HG03060 (cell line): ENCODE measurements at regions not wholly inside any gene's neighbourhood (a gene's known extent, or its start where the extent isn't known, plus 50 kb on each side); places are given as distances from the start of the nearest gene placed in this dataset.

Experiments
- ATAC-seq: cut with Tn5 transposase; IDR thresholded peaks from one replicate; pipeline ENCODE4 v1.9.1; 2021; ENCODE audit warnings: low read depth, moderate number of reproducible peaks; ENCODE audit not compliant: unreplicated experiment

DNA sequence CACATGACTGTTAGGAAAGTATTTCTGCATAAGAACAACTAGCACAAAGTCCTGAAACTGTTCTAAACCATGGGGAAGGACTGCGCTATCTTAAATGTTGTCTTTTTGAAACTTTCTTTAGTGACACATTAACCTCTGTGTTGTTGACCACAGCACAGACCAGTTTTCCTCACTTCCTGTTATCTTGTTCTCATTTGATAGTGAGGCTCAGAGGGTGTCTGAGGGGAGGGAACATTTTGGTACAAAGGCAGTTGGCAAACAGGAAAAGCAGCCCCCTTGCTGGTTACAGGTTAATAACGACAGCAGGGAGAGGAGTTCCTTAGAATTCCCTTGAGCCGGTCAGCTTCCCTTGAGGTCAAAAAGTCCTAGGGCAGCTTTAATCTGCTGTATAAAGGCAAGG lies 143.5 kb upstream of the BMP2 start:
- peak; percentile 99 for ATAC-seq

DNA sequence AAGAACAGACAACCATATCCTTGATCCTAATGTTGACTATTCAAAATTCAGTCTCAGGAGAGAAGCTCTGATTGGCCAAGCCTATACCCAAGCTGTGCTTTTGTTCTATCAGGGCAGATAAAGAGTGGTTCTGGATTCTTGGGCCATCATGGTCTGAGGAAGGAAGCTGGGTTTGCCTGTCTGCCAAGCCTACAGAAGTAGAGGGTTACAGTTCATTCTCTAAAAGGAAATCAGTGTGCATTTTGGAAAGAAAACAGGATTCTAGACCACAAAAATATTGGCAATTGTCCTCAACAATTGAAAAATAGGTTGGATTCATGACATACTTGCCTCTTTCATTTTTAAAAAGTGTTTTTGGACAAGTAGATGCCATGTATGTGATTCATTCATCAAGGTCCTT lies 145.4 kb upstream of the BMP2 start:
- no peak for ATAC-seq

DNA sequence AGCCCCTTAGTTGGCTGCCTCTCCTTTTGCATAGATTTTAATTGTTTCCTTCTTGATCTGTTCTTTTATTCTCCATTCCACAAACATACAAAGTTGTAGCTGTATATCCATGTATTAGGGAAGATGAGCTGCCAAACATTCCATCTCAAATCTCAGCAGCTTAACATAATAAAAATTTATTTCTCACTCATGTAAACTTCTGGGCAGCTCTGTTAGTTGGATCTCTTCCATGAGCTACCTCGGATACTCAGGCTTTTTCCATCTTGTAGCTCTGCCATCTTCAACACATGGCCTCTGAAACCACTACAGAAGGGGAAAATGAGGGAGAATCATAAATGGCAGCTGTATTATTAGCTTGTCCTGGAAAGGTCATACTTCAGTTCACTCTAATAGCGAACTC lies 149.4 kb upstream of the BMP2 start:
- no peak for ATAC-seq

DNA sequence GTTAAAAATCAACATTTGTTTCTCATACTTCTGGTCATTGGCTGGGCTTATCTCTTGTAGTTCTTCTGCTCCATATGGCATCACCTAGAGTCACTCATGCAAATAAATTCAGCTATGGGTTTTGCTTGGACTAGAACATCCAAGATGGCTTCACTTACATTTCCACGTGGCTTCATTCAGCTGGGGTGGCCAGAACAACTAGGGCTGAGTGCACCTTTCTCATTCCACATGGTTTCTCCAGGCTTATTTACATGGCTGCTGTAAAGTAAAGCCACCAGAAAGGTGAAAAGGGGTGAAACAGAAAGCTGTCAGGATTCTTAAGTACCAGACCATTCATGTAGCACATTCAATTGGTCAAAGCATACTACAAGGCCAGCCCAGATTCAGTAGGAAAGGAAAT lies 151.1 kb upstream of the BMP2 start:
- no peak for ATAC-seq

DNA sequence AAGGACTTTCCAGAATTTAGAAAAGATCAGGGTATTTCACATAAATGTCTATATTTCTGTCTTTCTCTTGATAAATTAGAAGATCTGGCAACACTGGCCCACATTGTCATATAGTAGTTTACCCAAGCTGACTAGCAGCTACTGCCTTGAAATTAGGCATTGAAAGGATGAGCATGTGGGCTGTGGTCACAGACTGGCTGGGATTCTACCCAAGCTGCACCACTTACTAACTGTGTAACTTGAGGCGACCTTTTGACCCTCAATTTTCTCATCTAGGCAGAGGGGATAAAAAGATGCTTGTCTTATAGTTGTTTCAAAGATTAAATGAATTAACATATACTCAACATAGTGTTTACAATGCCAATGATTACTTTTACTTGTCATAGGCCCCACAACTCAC lies 152.7 kb upstream of the BMP2 start:
- no peak for ATAC-seq

DNA sequence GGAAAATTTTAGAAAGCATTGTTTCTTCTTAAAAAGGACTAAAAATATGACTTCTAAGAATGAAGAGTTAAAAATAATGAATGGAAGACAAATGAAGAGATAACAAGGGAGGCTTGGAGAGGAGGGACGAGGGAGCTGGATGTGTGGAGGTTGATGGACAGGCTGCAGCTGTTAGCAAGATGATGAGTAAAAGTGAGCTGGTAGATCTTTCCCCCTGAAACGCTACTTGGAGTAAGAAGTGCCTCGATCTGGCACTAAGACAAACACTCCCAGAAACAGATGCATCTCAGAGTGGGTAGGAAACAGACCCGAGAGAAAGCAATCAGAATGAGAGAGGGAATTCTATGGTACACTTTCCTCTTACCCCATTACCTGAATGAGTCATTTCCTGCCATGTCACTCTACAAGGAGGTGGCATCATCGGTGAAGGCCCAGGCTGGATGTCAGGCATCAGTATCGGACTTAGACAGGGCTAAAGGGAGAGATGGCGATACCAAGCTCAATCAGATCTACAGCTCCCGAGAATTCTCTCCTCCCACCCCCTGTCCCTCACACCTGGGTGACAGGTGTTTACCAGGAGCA lies 154.1 kb upstream of the BMP2 start:
- no peak for ATAC-seq

DNA sequence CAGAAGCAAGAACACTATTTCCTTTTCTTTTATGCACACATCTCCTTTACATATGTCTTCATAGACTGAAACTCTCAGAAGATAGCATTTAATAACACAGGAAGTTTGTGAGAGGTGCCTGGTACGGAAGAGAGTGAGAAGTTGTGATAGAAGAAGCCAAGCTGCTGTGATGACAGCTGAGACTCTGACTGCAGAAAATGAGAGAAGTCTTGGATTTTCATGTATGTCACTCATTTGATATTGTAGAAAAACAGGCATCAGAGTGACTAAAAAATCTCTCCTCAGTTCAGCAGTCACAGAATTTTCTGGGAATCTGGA lies 154.9 kb upstream of the BMP2 start:
- no peak for ATAC-seq

DNA sequence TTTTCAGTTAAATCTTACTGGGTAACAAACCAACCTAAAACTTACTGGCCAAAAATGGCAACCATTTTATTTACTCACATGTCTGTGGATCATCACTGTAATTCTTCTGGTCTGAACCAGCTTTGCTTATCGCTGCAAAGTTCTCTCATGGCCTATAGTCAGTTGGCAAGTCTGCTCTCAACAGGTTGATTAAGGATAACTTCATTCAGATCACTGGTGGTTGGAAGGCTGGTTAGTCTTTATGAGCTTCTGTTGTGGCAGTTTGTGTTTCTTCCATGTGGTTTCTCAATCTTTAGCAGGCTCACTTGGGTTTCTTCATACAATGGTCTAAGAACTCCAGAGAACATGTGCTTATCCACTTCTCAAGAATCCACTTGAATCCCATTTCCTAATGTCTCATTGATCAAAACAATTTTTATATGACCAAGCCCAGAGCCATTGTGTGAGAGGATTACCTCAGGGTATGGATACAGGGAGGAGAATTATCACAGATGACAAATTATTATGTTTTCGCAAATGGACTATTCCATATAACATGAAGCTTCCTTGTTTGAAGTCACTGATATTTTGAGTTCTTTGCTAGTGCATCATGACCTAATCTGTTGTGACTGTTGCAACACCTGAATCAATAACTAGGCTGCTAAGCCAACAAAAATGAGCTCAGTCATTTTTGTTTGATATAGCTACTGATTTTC lies 155.4 kb upstream of the BMP2 start:
- no peak for ATAC-seq

DNA sequence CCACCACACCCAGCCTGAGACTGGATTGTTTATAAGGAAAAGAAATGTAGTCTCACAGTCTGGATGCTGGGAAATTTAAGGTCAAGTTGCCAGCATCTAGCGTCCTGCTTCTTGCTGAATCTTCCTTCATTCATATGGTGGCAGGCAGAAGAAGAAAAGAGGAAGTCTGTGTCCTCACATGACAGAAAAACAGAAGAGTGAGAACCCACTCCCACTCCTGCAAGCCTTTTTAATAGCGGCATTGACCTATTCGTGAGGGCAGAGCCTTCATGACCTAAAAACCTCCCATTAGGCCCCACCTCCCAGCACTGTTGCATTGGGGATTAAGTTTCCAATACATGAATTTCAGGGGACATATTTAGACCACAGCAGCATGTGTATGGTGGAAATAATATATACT lies 160.8 kb upstream of the BMP2 start:
- ATAC-seq, result no peak

DNA sequence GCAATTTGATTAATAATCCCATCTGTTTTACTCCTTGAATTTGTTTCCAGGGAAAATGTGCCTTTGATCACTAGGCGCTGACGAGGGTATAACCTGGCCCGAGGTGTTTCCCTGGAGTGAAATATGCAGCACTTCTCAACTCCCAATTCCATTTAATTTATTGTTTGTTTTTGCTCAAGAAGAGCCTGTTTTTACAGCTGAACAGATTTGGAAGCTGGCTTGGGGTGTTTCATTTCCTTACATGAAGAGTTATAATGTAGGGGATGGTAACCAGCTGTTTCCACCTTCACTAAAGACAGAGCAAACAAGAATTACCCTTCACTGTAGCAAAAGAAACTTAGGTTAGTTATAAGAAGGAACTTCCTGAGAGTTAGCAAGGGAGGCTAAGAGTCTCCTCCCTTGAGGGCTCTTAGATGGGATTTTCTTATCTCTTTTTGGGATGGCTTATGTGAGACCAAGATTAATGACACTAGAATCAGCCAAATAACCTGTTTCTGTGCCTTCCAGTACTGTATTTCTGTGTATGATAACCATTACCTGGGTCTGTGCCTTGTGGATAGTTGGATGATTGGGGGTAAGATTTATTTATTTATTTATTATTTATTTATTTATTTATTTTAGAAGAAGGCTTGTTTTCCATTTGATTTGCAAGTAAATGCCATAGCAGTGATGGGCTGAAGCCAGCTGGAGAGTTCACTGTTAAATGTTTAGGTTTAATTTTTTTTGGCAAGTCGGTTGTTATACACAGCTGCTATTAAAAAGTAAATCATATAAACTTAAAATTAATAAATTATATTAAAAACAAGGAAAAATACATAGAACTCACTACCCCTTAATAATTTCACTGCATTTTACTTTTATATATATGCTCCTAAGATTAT lies 162.2 kb upstream of the BMP2 start:
- no peak for ATAC-seq

DNA sequence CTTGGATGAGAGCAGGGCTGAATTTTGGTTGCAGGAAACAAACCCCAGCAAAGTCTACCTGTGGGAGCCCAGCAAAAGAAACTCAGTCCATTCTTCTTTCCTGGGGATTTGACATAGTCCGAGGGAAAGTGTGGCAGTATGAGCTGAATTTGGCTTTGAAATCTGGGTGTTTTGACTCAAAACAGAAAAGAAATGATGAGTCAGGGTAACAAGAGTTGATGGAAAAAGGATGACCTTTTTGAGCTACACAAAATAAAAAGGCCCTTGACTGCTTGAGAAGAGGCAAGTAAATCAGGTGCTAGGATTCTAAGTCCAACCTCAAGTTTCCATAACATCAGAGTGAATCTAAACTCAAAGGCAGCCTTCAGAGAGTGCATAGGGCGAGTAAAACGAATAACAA lies 163.3 kb upstream of the BMP2 start:
- ATAC-seq, result no peak

DNA sequence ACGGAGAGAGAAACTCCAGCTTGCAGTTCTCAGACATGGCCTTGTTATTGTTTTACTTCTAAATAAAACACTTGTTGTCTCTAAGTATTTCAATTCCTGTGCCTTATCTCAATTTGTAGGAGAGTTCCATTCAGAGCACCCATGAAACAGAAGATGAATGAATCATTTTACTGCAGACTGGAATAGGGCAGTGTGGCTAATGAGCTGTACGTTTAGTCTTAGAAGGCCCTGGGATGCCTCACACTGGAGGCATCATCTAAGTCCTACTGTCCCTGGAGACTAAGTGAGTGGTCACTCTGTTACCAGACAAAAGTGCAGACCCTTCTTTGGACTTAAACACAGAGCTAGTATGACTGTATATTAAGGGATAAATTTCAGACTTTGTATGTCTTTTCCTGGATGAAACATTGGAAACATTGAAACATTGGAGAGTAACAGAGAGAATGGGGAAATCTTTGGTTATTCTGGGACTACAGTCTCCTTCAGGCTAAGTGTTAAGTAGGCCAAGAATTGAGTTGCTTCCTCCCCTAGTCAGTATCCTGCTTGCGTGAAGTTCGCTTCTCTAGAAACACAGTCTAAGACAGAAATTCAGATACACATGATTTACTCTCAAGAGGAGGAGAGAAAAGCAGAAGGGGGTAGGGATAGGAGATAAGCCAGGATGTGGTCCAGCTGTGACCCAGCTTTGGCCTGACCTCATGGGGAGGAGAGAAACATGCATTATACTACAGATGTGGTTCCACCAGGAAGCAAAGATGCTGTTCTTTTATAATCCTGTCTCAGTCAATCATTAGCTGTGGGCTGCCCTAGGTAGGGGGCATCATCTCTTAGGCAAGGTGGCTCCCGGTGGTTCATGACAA lies 167.4 kb upstream of the BMP2 start:
- no peak for ATAC-seq

DNA sequence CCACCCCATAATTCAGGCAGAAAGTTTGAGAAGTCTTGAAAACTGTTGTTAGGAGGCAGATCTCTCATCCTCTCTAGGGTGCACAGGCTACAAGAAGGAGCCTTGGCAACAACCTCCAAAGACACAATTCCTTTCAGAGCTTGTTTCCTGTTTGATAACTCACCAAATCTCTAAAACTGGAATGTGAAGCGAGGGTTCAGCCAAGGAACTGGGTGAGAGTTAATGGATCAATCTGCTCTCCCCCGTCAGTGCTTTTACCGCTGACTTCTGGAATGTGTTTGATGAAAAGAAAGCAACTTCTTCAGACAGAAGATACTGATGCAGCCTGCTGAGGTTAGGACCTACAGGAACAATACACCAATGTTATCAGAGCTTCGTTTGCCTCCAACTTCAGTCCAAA lies 171.8 kb upstream of the BMP2 start:
- ATAC-seq, result no peak

DNA sequence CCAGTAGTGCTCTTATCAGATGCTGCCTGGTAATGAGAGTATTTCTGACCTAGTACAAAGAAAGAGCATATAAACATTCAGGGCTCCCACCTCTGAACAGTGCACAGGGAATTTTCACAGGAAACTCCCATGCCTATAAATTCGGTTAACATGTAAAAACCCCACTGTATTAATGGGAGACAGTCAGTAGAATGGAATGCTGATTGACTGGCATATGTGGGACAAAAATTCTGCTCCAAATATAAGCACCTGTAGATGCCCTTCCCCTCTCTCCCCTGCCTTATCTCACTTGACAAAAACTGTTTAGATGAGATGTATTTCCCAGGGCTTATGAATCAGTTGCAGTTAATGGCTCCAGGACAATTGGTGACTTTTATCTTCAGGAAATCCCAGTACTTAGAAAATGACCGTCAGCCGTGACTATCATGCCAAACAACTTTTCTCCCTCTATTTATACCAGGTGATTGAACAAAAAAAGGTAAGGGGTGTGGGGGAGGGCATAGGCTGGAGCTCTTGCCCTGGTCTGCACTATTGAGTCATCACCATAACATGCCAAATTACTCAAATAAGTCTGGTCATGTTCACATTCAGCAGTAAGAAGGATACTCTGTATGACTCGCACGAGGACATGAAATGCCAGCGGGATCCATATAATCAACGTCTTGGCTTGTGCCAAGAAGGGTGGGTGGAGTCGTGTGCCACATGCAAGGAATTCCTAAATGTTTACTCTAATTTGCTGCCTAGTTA lies 176.4 kb upstream of the BMP2 start:
- no peak for ATAC-seq

DNA sequence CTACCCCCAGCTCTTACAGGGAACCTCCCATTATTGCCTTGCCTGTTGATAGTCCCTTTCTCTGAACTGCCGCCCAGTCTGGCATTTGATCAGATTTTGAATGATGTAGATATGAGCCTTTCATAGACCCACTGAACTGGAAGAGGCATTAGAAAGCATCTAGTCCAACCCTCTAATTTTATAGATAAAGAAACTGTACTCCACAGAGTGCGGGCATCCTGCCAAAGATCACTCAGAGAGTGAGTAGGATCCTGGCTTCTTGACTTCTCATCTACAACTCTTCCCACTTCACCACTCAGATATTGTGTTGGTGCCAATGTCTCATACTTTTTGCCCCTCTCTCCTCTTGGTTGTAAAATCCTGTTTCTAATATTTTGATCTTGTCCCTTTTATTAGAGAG lies 179.2 kb upstream of the BMP2 start:
- ATAC-seq, result no peak

DNA sequence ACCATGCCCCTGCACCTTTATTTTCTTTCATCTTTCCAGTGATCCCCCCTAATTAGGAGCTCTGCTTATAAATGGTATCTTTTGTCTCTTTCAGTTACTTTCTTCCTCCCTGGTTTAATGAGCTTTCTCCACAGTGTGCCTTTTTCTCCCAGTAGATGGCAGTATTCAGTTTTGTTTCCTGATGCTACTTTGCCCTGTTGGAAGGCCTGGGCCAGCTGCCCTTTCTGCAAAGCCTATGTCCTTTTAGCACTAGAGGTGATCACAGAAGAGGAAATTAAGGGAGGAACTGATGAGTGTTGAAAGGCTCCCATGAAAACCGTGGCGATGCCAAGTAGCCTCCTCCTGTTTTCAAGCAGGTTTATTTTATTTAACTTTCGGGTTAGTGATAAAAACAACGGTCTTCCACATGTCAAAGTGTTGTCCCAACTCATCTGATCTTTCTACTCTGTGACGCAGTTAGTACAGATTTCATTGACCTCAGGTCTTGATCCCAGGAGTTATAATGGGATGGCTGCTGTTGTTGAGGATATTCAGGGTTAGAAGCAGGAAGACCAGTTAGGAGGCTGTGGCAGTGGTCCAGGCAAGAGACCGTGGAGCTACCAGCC lies 184.2 kb upstream of the BMP2 start:
- ATAC-seq, result peak; percentile 69

DNA sequence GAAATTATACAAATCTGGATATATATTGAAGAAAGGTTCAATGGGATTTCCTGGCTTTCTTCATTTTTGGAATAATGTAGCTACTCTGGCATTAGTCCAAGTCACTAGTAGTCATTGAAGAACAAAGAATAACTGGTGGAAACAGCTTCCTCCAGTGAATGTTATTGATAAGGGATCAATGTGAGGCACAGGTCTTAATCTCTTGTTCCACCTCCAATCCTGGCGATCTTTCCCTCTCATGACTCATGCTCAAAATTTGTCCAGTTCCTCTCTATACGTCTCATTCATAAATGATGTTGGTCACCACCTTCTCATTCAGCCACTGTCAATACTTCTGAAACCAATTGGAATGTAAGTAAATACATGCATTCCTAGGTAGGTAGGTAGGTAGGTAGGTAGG lies 185.0 kb upstream of the BMP2 start:
- ATAC-seq, result no peak

DNA sequence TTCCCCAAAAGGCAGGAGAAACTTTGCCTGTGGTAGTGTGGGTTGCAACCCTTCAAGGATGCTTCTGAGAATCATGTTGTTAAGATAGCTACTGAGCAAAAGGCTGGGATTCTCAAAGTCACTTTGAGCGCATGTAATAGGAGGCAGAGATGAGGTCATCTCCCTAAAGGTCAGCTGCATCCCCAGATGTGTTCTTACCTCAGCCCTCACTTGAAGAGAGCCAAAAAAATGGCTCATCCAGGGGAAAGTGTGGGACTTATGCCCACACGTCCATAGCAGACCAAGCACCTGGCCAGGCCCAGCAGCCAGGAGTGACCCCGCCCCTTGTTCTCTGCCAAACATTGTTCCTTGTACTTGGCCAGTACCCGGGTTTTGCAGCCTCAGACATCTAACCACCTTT lies 187.0 kb upstream of the BMP2 start:
- ATAC-seq, result no peak

DNA sequence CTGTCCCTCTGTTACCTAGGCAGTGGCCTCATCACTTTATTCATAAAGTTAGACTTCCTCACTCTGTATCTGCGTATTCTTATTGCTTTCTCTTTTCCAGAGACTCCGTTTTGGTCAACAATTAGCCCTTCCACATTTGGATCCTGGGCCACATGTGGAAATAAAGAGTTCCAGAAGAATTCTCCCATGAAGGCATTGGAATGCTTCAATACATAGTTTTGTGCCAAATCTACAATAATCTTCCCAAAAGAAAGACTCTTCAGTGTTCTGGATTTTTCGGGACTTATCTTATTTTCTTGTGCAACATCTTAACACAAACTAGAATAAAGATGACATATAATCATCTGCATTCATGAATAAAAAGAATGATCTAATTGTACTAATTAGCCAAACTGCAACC lies 187.7 kb upstream of the BMP2 start:
- no peak for ATAC-seq

DNA sequence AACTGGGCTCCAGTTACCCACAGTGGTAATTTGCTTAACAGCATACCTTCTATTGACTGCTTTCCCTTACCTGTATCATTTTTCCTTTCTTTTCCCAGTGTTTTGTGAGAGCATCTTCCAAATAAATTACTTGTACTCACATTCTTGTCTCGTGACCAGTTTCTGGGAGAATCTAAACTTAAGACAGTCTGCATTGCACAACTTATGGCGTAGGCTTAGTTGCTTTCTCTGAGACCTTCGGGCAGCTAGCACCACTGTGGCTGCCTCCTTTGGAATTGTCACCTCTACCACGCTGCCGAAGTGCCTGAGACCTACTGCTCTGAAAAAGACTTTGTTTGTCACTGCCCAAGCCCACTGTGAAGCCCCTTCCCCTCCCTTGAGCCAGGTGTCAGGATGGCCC lies 188.1 kb upstream of the BMP2 start:
- no peak for ATAC-seq
